SK-N-MC (cell line): ENCODE measurements at regions not wholly inside any gene's neighbourhood (a gene's known extent, or its start where the extent isn't known, plus 50 kb on each side); places are given as distances from the start of the nearest gene placed in this dataset.

Experiments used
- EZH2 ChIP-seq: fragments of 200-600 bp; sonication (generic); IDR thresholded peaks from one replicate; pipeline ENCODE4 v1.6.1; 2017; ENCODE audit warnings: antibody characterized with exemption
- FOXP2 ChIP-seq: optimal IDR thresholded peaks from 2 replicates; pipeline ENCODE3; 2011; ENCODE audit warnings: mild to moderate bottlenecking, moderate library complexity; ENCODE audit not compliant: insufficient read depth; ENCODE audit errors: extremely low read length, control extremely low read depth
- POLR2AphosphoS5 ChIP-seq: IDR thresholded peaks from 2 replicates; pipeline ENCODE4 v1.6.1; 2012; ENCODE audit warnings: mild to moderate bottlenecking, low read depth, low read length, borderline replicate concordance

GRCh38 chr13:94829185-94829836, 117.0 kb upstream of the SOX21 start:
- no peak for TF ChIP-seq EZH2
- no peak for TF ChIP-seq POLR2AphosphoS5
- TF ChIP-seq FOXP2, result no peak
